ENCODE measurements at regions not wholly inside any gene's neighbourhood (a gene's known extent, or its start where the extent isn't known, plus 50 kb on each side); places are given as distances from the start of the nearest gene placed in this dataset.

DNA sequence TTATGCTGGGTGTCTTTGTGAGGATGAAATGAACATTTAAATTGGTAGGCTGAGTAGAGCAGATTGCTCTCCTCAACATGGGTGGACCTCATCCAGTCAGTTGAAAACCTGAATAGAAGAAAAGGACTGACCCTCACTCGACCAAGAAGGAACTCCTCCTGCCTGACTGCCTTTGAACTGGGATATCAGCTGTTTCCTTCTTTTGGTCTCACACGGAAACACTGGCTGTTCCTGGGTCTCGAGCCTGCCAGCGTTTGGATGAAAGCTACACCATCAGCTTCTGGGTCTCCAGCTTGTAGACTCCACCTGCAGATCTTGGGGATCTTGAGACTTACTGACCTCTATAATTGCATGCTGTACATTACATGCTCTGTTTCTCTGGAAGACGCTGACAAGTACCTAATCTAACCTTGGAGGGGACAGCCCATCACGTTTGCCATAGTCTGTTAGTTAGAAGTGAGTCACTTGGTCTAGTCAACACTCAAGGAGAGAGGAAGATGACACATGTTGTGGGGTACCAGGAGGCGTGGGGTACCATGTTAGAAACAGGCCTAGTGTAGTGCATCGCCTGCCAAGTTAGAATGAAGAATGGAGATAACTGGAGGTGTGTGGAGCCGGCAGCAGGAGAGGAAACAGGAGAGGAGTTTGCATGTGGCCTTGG, 267.0 kb downstream of the MREG start:
- Mint-ChIP-seq H3K4me1 (peaks cover 35% of the 10 kb centered on the region), H3K27ac (no peak overlapping the region), H3K9me3 (no peaks in the 10 kb centered on the region), H3K27me3 (ENCODE audit: low read depth, poor library complexity) (no peaks in the 10 kb centered on the region), H3K4me3 (no peak overlapping the region), H3K36me3 (ENCODE audit: low read depth) (no peaks in the 10 kb centered on the region)
- TF ChIP-seq, protein P1, sequence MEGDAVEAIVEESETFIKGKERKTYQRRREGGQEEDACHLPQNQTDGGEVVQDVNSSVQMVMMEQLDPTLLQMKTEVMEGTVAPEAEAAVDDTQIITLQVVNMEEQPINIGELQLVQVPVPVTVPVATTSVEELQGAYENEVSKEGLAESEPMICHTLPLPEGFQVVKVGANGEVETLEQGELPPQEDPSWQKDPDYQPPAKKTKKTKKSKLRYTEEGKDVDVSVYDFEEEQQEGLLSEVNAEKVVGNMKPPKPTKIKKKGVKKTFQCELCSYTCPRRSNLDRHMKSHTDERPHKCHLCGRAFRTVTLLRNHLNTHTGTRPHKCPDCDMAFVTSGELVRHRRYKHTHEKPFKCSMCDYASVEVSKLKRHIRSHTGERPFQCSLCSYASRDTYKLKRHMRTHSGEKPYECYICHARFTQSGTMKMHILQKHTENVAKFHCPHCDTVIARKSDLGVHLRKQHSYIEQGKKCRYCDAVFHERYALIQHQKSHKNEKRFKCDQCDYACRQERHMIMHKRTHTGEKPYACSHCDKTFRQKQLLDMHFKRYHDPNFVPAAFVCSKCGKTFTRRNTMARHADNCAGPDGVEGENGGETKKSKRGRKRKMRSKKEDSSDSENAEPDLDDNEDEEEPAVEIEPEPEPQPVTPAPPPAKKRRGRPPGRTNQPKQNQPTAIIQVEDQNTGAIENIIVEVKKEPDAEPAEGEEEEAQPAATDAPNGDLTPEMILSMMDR (IDR thresholded peaks at IDR 0.05): no peak
- no peak for DNase-seq

DNA sequence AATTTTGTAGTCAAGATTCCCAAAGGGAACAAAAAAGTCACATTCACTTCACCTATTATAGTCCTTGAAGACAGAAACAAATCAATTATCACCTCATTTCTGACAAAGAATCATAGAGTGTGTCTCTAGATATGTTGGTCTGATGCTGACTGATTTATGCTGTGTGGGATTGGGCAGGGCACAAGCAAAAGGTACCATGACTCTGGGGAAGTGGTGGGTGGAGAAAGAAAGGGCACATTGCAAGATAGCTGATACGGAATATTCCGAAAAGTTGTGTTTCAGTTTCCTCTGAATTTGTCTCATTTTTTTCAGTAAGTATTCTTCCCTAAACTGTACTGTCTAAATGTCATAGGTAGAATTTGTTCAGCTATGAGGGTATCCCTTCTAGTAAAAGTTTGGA, 268.0 kb downstream of the MREG start:
- H3K36me3 Mint-ChIP-seq (ENCODE audit: low read depth): no peaks in the 10 kb centered on the region
- TF ChIP-seq, protein P1 (IDR thresholded peaks at IDR 0.05): no peak
- no peak for DNase-seq
- H3K4me3 Mint-ChIP-seq: no peak overlapping the region
- no peak overlapping the region for H3K27ac Mint-ChIP-seq
- H3K9me3 Mint-ChIP-seq: no peaks in the 10 kb centered on the region
- H3K27me3 Mint-ChIP-seq (ENCODE audit: low read depth, poor library complexity): no peaks in the 10 kb centered on the region
- peaks cover 25% of the 10 kb centered on the region for H3K4me1 Mint-ChIP-seq

DNA sequence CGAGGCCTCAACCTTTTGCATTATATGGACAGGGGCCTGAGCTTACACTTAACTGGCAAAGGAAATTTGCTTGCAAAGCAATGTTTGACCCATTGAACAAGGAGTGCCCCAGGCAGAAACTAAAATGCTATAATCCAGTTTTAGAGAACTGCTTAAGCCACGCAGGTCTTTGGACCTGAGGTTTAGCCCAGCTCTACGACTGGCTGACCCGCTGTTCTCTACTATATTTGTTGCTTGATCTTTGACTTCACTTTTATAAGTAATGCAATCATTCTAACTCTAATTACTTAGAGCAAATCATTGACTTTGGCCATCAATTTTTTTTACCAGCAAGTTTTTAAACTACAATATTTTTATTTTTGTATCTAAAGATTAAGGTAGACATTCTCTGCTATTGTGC, 268.8 kb downstream of the MREG start:
- Mint-ChIP-seq H3K4me3 (no peak overlapping the region), H3K9me3 (no peaks in the 10 kb centered on the region), H3K27ac (no peak overlapping the region), H3K27me3 (ENCODE audit: low read depth, poor library complexity) (no peaks in the 10 kb centered on the region), H3K4me1 (peaks cover 17% of the 10 kb centered on the region), H3K36me3 (ENCODE audit: low read depth) (no peaks in the 10 kb centered on the region)
- TF ChIP-seq, protein P1 (IDR thresholded peaks at IDR 0.05): no peak
- no peak for DNase-seq

DNA sequence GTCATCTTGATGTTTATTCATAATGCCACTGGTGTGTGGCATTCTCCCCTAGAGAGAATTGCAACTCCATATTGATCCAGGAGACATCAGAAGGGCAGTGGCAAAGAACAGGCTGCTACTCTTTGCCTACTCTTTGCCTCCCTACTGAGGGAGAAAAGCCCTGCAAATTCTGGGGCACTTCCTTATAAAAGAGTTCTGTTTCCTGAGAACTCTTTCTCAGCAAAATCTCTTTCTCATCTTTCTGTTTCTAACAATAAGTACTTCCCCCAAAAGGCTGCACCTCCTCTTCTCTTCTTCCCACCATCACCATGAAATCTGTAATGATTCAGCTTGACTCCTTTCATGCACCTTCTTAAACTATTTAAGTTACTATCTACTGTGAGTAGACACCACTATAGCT, 270.3 kb downstream of the MREG start:
- Mint-ChIP-seq H3K4me3 (no peak overlapping the region), H3K36me3 (ENCODE audit: low read depth) (no peaks in the 10 kb centered on the region), H3K4me1 (peaks cover 6% of the 10 kb centered on the region), H3K27ac (no peak overlapping the region), H3K27me3 (ENCODE audit: low read depth, poor library complexity) (no peaks in the 10 kb centered on the region), H3K9me3 (peaks cover 11% of the 10 kb centered on the region)
- TF ChIP-seq, protein P1 (IDR thresholded peaks at IDR 0.05): no peak
- no peak for DNase-seq

DNA sequence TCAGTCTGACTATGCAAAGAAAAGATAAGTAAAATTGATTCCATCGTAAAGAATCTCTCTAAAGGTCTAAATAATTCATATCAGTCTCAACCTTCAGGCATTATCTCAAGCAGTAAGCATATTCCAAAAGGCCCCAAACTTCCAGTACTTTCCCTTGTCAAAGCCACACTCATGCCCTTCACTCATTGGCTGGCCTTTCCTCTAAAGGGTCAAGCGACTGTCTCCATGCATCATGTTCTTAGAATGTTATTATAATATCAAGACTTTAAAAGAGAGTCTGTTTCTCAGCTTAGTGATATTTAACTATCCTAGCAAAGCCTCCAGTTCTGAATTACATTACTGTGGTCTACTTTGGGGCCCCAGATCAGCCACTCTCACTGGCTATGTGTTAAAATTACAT, 271.3 kb downstream of the MREG start:
- TF ChIP-seq, protein P1 (IDR thresholded peaks at IDR 0.05): no peak
- no peaks in the 10 kb centered on the region for H3K36me3 Mint-ChIP-seq (ENCODE audit: low read depth)
- H3K4me3 Mint-ChIP-seq: no peak overlapping the region
- no peak for DNase-seq
- no peaks in the 10 kb centered on the region for H3K27me3 Mint-ChIP-seq (ENCODE audit: low read depth, poor library complexity)
- peaks cover 14% of the 10 kb centered on the region for H3K9me3 Mint-ChIP-seq
- H3K27ac Mint-ChIP-seq: no peak overlapping the region
- peaks cover 13% of the 10 kb centered on the region for H3K4me1 Mint-ChIP-seq

DNA sequence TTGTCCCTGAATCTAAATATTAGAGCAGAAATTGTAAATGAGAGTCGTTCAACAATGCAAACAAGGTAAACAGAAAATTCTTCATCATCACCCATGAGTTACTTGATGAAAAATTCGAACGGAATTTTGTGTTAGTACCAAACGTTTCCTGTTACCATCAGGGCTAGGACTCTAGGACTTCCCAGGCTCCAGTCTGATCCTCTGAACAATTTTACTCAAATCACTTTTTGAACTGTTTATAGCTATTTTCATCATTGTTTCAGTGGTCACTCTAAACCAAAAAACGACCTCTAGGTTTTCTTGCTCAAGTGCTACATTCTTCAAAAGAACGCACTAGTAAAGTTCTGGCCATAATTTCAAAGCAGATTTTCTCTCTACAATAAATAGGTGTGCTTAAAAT, 273.3 kb downstream of the MREG start:
- Mint-ChIP-seq H3K27ac (no peak overlapping the region), H3K4me3 (no peak overlapping the region), H3K4me1 (peaks cover 9% of the 10 kb centered on the region), H3K9me3 (peaks cover 14% of the 10 kb centered on the region), H3K36me3 (ENCODE audit: low read depth) (no peaks in the 10 kb centered on the region), H3K27me3 (ENCODE audit: low read depth, poor library complexity) (no peaks in the 10 kb centered on the region)
- no peak for DNase-seq
- TF ChIP-seq, protein P1 (IDR thresholded peaks at IDR 0.05): no peak

Data from nephron progenitor cell (in vitro differentiated cells).